GM12878 (cell line): ENCODE measurements at regions not wholly inside any gene's neighbourhood (a gene's known extent, or its start where the extent isn't known, plus 50 kb on each side); places are given as distances from the start of the nearest gene placed in this dataset.

Source experiments
- ATAC-seq: fragments of 200-7000 bp; cut with Tn5 transposase; 3 replicates; pipeline ENCODE4 v1.9.1; 2020; ENCODE audit warnings: mild to moderate bottlenecking, moderate library complexity
- BruUV-seq: library from RNA; stranded (reverse); fragments of 400-500 nt; replicated peaks from 2 replicates; lab custom pipeline; 2021; lab: Mats Ljungman, UMichigan
- CTCF ChIA-PET: fragments of 300-600 bp; sonication (Branson Sonifier 250); formaldehyde crosslinking; extraction: SDS; loops from one replicate; lab custom pipeline; 2021; ENCODE audit warnings: inconsistent platforms; lab: Yijun Ruan, JAX
- POLR2A ChIA-PET: fragments of 350-600 bp; formaldehyde crosslinking; extraction: SDS; loops from one replicate; lab custom pipeline; 2021; ENCODE audit warnings: inconsistent platforms; lab: Charles Lee
- RAD21 ChIA-PET: fragments of 300-600 bp; sonication (Branson Sonifier 250); formaldehyde crosslinking; loops from one replicate; lab custom pipeline; 2023; ENCODE audit warnings: antibody characterized with exemption; ENCODE audit not compliant: unreplicated experiment; lab: Charles Lee
- SMC1A ChIA-PET: fragments of 300-600 bp; sonication (Branson Sonifier 250); formaldehyde crosslinking; loops from one replicate; lab custom pipeline; 2023; ENCODE audit not compliant: unreplicated experiment, uncharacterized antibody; lab: Charles Lee
- DNase-seq: peaks from one replicate; pipeline ENCODE4 v3.0.0-alpha.2; 2011; ENCODE audit warnings: low read depth, low spot score
- FAIRE-seq: peaks from 3 replicates; lab custom pipeline; 2011; peaks lifted over from hg19 to GRCh38; lab: Jason Lieb, UNC
- H2AFZ ChIP-seq: 2 replicates; pipeline ENCODE4 v1.6.0; 2011; ENCODE audit warnings: low read depth, low read length, control low read depth; ENCODE audit not compliant: control insufficient read depth
- H3K27ac ChIP-seq: 2 replicates; pipeline ENCODE4 v1.5.1; 2011; ENCODE audit warnings: control low read depth; ENCODE audit not compliant: control insufficient read depth, insufficient read depth
- H3K27me3 ChIP-seq, 2 experiments: replicated peaks in 1 of 2; 2 replicates each; pipeline versions ENCODE4 v1.6.0 to v1.6.1; 2011; ENCODE audit warnings: low read length in 1 of 2; ENCODE audit not compliant: control insufficient read depth in 2 of 2, insufficient read depth in 2 of 2
- H3K36me3 ChIP-seq, 2 experiments: 2 replicates each; pipeline ENCODE4 v1.5.1; 2011; ENCODE audit warnings: low read length in 1 of 2; ENCODE audit not compliant: control insufficient read depth in 2 of 2, insufficient read depth in 2 of 2
- H3K4me1 ChIP-seq: 2 replicates; pipeline ENCODE4 v1.6.1; 2011; ENCODE audit warnings: mild to moderate bottlenecking, low read length, moderate library complexity, mixed read lengths; ENCODE audit not compliant: control insufficient read depth, insufficient read depth
- H3K4me2 ChIP-seq: 2 replicates; pipeline ENCODE4 v1.6.0; 2011; ENCODE audit warnings: control low read depth; ENCODE audit not compliant: control insufficient read depth, insufficient read depth
- H3K4me3 ChIP-seq: fragments of 200-600 bp; sonication (generic); 2 replicates; pipeline ENCODE4 v1.5.1; 2016
- H3K79me2 ChIP-seq: 2 replicates; pipeline ENCODE4 v1.6.0; 2011; ENCODE audit warnings: low read length; ENCODE audit not compliant: control insufficient read depth, insufficient read depth
- H3K9ac ChIP-seq: 2 replicates; pipeline ENCODE4 v1.8.0; 2011; ENCODE audit warnings: low read length, control low read depth, mixed read lengths; ENCODE audit not compliant: control insufficient read depth, insufficient read depth
- H3K9me3 ChIP-seq: replicated peaks from 3 replicates; pipeline ENCODE4 v1.5.1; 2011; ENCODE audit warnings: mild to moderate bottlenecking, low read length; ENCODE audit not compliant: control insufficient read depth, insufficient read depth
- H4K20me1 ChIP-seq: 2 replicates; pipeline ENCODE4 v1.6.0; 2011; ENCODE audit not compliant: control insufficient read depth, insufficient read depth
- HDAC6 ChIP-seq: fragments of 200-600 bp; sonication (generic); IDR thresholded peaks from one replicate; pipeline ENCODE4 v1.8.0; 2017; ENCODE audit warnings: antibody characterized with exemption; ENCODE audit not compliant: unreplicated experiment
- IRF4 ChIP-seq: IDR thresholded peaks from 2 replicates; pipeline ENCODE4 v1.6.1; 2011; ENCODE audit warnings: low read depth, low read length
- NFYB ChIP-seq: IDR thresholded peaks from 2 replicates; pipeline ENCODE4 v1.6.1; 2011; ENCODE audit warnings: low read depth, mild to moderate bottlenecking, low read length, improper control_type of control experiment, moderate library complexity; ENCODE audit not compliant: insufficient read depth
- PAX5 ChIP-seq: IDR thresholded peaks from 2 replicates; pipeline ENCODE4 v1.6.1; 2011; ENCODE audit warnings: low read depth, low read length, borderline replicate concordance
- POLR2A ChIP-seq: IDR thresholded peaks from 2 replicates; pipeline ENCODE4 v1.6.1; 2011; ENCODE audit warnings: low read depth, mild to moderate bottlenecking, low read length
- TAF1 ChIP-seq: IDR thresholded peaks from 2 replicates; pipeline ENCODE4 v1.6.1; 2011; ENCODE audit warnings: mild to moderate bottlenecking, low read depth, low read length, borderline replicate concordance
- TCF7 ChIP-seq: IDR thresholded peaks from 2 replicates; pipeline ENCODE4 v1.6.1; 2014; ENCODE audit warnings: antibody characterized with exemption, borderline replicate concordance
- WGBS: methylation state at CpG from one replicate; pipeline ENCODE4 v1.1.6; 2016; ENCODE audit warnings: low lambda C conversion rate; ENCODE audit not compliant: insufficient replicate concordance, insufficient coverage; ENCODE audit errors: missing lambda C conversion rate; 5-methylcytosine and 5-hydroxymethylcytosine counted together
- in situ Hi-C: fragments of 300-500 bp; cut with MboI; formaldehyde crosslinking; loops from 9 replicates; pipeline ENCODE4 v1.14.3; 2018; ENCODE audit warnings: mixed read lengths
- intact Hi-C: fragments of 100-400 bp; cut with micrococcal nuclease; formaldehyde crosslinking; loops from one replicate; pipeline ENCODE4 v1.14.2; 2022; ENCODE audit not compliant: unreplicated experiment
- TF ChIP-seq, protein P1 (sequence below): fragments of 450-650 bp; IDR thresholded peaks from 2 replicates; pipeline ENCODE4 v1.6.1; 2017; ENCODE audit warnings: antibody characterized with exemption, mild to moderate bottlenecking, moderate library complexity

DNA sequence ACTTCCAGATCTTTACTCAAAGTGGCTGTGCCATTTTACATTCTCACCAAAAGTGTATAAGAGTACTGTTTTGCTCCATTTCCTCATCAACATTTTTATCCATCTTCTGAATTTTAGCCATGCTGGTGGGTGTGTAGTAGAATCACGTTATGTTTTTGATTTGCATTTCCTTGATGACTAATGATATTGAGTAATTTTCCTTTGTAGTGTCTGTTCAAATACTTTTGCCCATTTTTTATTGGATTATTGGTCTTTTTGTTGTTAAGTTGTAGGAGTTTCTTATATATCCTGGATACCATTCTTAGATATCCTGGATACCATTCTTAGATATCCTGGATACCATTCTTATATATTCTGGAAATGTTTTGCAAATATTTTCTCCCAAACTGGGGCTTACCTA lies 344.9 kb downstream of the LRRC3B start:
- Histone ChIP-seq H3K4me1 (peaks cover 7% of the 10 kb centered on the region), H3K27ac (no peak overlapping the region), H2AFZ (no peak overlapping the region), H3K4me2 (no peak overlapping the region), H3K27me3 (no peaks in the 10 kb centered on the region), H3K79me2 (no peaks in the 10 kb centered on the region), H3K36me3 (no peaks in the 10 kb centered on the region), H4K20me1 (no peaks in the 10 kb centered on the region), H3K9ac (no peak overlapping the region), H3K4me3 (no peak overlapping the region), H3K9me3 (peaks cover 3% of the 10 kb centered on the region; the same call in 1 of the 3 replicates)
- 0% methylated on average over 1 of the region's 1 CpG for WGBS
- FAIRE-seq (no peak), ATAC-seq (no peak), DNase-seq (no peak)
- ChIA-PET SMC1A (no interaction called here), CTCF (no interaction called here), RAD21 (no interaction called here), POLR2A (no interaction called here)
- no TSS peak for BruUV-seq
- no peak for TF ChIP-seq PAX5
- TF ChIP-seq, protein P1, sequence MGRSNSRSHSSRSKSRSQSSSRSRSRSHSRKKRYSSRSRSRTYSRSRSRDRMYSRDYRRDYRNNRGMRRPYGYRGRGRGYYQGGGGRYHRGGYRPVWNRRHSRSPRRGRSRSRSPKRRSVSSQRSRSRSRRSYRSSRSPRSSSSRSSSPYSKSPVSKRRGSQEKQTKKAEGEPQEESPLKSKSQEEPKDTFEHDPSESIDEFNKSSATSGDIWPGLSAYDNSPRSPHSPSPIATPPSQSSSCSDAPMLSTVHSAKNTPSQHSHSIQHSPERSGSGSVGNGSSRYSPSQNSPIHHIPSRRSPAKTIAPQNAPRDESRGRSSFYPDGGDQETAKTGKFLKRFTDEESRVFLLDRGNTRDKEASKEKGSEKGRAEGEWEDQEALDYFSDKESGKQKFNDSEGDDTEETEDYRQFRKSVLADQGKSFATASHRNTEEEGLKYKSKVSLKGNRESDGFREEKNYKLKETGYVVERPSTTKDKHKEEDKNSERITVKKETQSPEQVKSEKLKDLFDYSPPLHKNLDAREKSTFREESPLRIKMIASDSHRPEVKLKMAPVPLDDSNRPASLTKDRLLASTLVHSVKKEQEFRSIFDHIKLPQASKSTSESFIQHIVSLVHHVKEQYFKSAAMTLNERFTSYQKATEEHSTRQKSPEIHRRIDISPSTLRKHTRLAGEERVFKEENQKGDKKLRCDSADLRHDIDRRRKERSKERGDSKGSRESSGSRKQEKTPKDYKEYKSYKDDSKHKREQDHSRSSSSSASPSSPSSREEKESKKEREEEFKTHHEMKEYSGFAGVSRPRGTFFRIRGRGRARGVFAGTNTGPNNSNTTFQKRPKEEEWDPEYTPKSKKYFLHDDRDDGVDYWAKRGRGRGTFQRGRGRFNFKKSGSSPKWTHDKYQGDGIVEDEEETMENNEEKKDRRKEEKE: no peak
- no peak for TF ChIP-seq TCF7
- TF ChIP-seq NFYB: no peak
- TF ChIP-seq TAF1: no peak
- TF ChIP-seq HDAC6: no peak
- TF ChIP-seq IRF4: no peak
- no peak for TF ChIP-seq POLR2A
- intact Hi-C loops: no loop called here
- in situ Hi-C loops: no loop called here
